ENCODE measurements at regions not wholly inside any gene's neighbourhood (a gene's known extent, or its start where the extent isn't known, plus 50 kb on each side); places are given as distances from the start of the nearest gene placed in this dataset.

GRCh38 chr9:94167376-94167890 lies 83.2 kb downstream of the PTPDC1 start:
- TF ChIP-seq CTCF (conservative IDR thresholded peaks at IDR 0.05 in 1 of 2, IDR thresholded peaks at IDR 0.05 in 1 of 2; ENCODE audit: extremely low read depth in 1 of 2, insufficient read depth in 1 of 2, low read depth in 1 of 2, low read length in 2 of 2): no peak
- TF ChIP-seq EZH2 (IDR thresholded peaks at IDR 0.05; ENCODE audit: borderline replicate concordance, low read length): no peak

All from mammary epithelial cell (primary cell).